ENCODE measurements at regions not wholly inside any gene's neighbourhood (a gene's known extent, or its start where the extent isn't known, plus 50 kb on each side); places are given as distances from the start of the nearest gene placed in this dataset.

- WGBS, 2 donors, result 93 to 94% methylated on average over 9 of the region's 9 CpGs
- TF ChIP-seq CTCF (IDR thresholded peaks at IDR 0.05), result no peak
- Histone ChIP-seq H3K4me3 (no peak overlapping the region), H3K4me1 (peaks cover 2 to 27% (median 14%) of the 10 kb centered on the region in 9 donors), H3K36me3 (no peaks in the 10 kb centered on the region), H3K27me3 (no peaks in the 10 kb centered on the region), H3K9me3 (peaks cover 0 to 6% (median 0%) of the 10 kb centered on the region in 11 donors), H3K27ac (no peak overlapping the region)
- ATAC-seq, result no peak
- DNase-seq, result no peak
- intact Hi-C loops (cut with DNase I), result no loop called here
Observed at GRCh38 chr10:78333362-78334143, 299.9 kb downstream of the RPS24 start.

- Histone ChIP-seq H3K27ac (peak overlapping the region in 5 of 10 donors; percentile 23 to 70 (median 55)), H3K4me1 (peaks cover 2 to 27% (median 14%) of the 10 kb centered on the region in 9 donors), H3K9me3 (peaks cover 0 to 6% (median 0%) of the 10 kb centered on the region in 11 donors), H3K27me3 (no peaks in the 10 kb centered on the region), H3K4me3 (no peak overlapping the region), H3K36me3 (no peaks in the 10 kb centered on the region)
- intact Hi-C loops (cut with DNase I), result no loop called here
- WGBS, 2 donors, result 68 to 86% methylated on average over 1 of the region's 1 CpG
- DNase-seq (no peak), ATAC-seq (peak in 1 of 8 donors; percentile 16)
- no peak for TF ChIP-seq CTCF (IDR thresholded peaks at IDR 0.05)
Observed at GRCh38 chr10:78335371-78335690, 301.7 kb downstream of the RPS24 start.

- Histone ChIP-seq H3K36me3 (no peaks in the 10 kb centered on the region), H3K27me3 (no peaks in the 10 kb centered on the region), H3K27ac (peak overlapping the region in 6 of 10 donors; percentile 23 to 70 (median 53)), H3K9me3 (peaks cover 0 to 6% (median 0%) of the 10 kb centered on the region in 11 donors), H3K4me1 (peaks cover 2 to 27% (median 14%) of the 10 kb centered on the region in 9 donors), H3K4me3 (no peak overlapping the region)
- ATAC-seq (peak; percentile 55 to 80 (median 66)), DNase-seq (peak; percentile 53 to 54)
- 58 to 71% methylated on average over 5 of the region's 5 CpGs for WGBS, 2 donors
- no peak for TF ChIP-seq CTCF (IDR thresholded peaks at IDR 0.05)
- intact Hi-C loops (cut with DNase I), result loop anchor here in 1 of 10 donors (1.0 kb wide), 1 partner anchor 17 kb away; no protein-coding TSS in a partner anchor
Observed at GRCh38 chr10:78335691-78336401, 302.2 kb downstream of the RPS24 start.

- Histone ChIP-seq H3K4me3 (no peak overlapping the region), H3K27ac (peak overlapping the region in 3 of 10 donors; percentile 51 to 70 (median 55)), H3K36me3 (no peaks in the 10 kb centered on the region), H3K9me3 (peaks cover 0 to 6% (median 0%) of the 10 kb centered on the region in 11 donors), H3K4me1 (peaks cover 2 to 27% (median 14%) of the 10 kb centered on the region in 9 donors), H3K27me3 (no peaks in the 10 kb centered on the region)
- WGBS, 2 donors, result 53 to 70% methylated on average over 2 of the region's 2 CpGs
- DNase-seq, result no peak
- peak in 4 of 8 donors; percentile 10 to 25 (median 16) for ATAC-seq
- intact Hi-C loops (cut with DNase I), result loop anchor here in 1 of 10 donors (1.0 kb wide), 1 partner anchor 17 kb away; no protein-coding TSS in a partner anchor
- no peak for TF ChIP-seq CTCF (IDR thresholded peaks at IDR 0.05)
Observed at GRCh38 chr10:78336402-78336791, 302.7 kb downstream of the RPS24 start.
